ENCODE measurements at regions not wholly inside any gene's neighbourhood (a gene's known extent, or its start where the extent isn't known, plus 50 kb on each side); places are given as distances from the start of the nearest gene placed in this dataset.

- H3K4me2 ChIP-seq (ENCODE audit: low read depth, low read length) = no peak overlapping the region
- no peak overlapping the region for H3K9ac ChIP-seq (ENCODE audit: insufficient read depth, low read depth, low read length)
- no peak for ATAC-seq
- H3K27ac ChIP-seq (ENCODE audit: extremely low read length, insufficient read depth, low read length) = no peak overlapping the region
- FAIRE-seq = no peak
- no peaks in the 10 kb centered on the region for H3K4me1 ChIP-seq (ENCODE audit: insufficient read depth, low read length)
- in situ Hi-C loops (cut with HindIII; ENCODE audit: extremely low pct_ligation_motif_present, low pct_unique_long_range_greater_than_20kb) (no loop called here), intact Hi-C loops (cut with micrococcal nuclease; ENCODE audit: unreplicated experiment) (no loop called here)
- no peak overlapping the region for H3K4me3 ChIP-seq (replicated peaks in 1 of 3; ENCODE audit: insufficient read depth in 1 of 3, low read depth in 2 of 3, low read length in 3 of 3)
- no peaks in the 10 kb centered on the region for H3K79me2 ChIP-seq (ENCODE audit: insufficient read depth, low read length)
- no TSS peak for BruUV-seq (replicated peaks)
- POLR2A ChIA-PET = no interaction called here
- CTCF ChIA-PET (ENCODE audit: low intra/inter-chr PET ratio, low total read pairs) = no interaction called here
- TF ChIP-seq ZNF639 (CRISPR knock-in tag; conservative IDR thresholded peaks at IDR 0.05) (no peak), SP4 (CRISPR knock-in tag; IDR thresholded peaks at IDR 0.05) (no peak), MTA3 (CRISPR knock-in tag; IDR thresholded peaks at IDR 0.05) (no peak), ZSCAN5A (CRISPR knock-in tag; IDR thresholded peaks at IDR 0.05; ENCODE audit: borderline replicate concordance) (no peak), POLR2G (IDR thresholded peaks at IDR 0.05; ENCODE audit: low read depth, low read length) (no peak), SRY (CRISPR knock-in tag; IDR thresholded peaks at IDR 0.05) (no peak), ZNF407 (CRISPR knock-in tag; IDR thresholded peaks at IDR 0.05; ENCODE audit: not compliant biosample characterization) (no peak), U2AF2 (IDR thresholded peaks at IDR 0.05; ENCODE audit: low read depth, low read length) (no peak), HOXD1 (CRISPR knock-in tag; IDR thresholded peaks at IDR 0.05) (no peak), ZMYM3 (CRISPR knock-in tag; IDR thresholded peaks at IDR 0.05) (no peak)
- H3K9me3 ChIP-seq (ENCODE audit: low read length) = peaks cover 67% of the 10 kb centered on the region
- no peak overlapping the region for H2AFZ ChIP-seq (ENCODE audit: low read length)
- WGBS (ENCODE audit: low lambda C conversion rate) = 18% methylated on average over 6 of the region's 6 CpGs
- no peak for DNase-seq (ENCODE audit: low spot score)
- no peaks in the 10 kb centered on the region for H4K20me1 ChIP-seq (ENCODE audit: insufficient read depth, low read length)
- H3K27me3 ChIP-seq (ENCODE audit: control insufficient read depth in 1 of 2, insufficient read depth in 2 of 2, low read length in 2 of 2) = no peaks in the 10 kb centered on the region
- no peaks in the 10 kb centered on the region for H3K36me3 ChIP-seq (replicated peaks in 1 of 2; ENCODE audit: control insufficient read depth in 1 of 2, insufficient read depth in 2 of 2, low read length in 2 of 2)
Observed at GRCh38 chr18:64330931-64331330, 182.0 kb upstream of the LINC00305 start.
